ENCODE measurements at regions not wholly inside any gene's neighbourhood (a gene's known extent, or its start where the extent isn't known, plus 50 kb on each side); places are given as distances from the start of the nearest gene placed in this dataset.

- no peaks in the 10 kb centered on the region for H3K27me3 ChIP-seq (replicated peaks; ENCODE audit: insufficient read depth)
- H3K9me3 ChIP-seq = no peaks in the 10 kb centered on the region
- no peaks in the 10 kb centered on the region for H3K4me1 ChIP-seq (replicated peaks)
- H3K27ac ChIP-seq = no peak overlapping the region
- DNase-seq (ENCODE audit: low spot score) = no peak
- intact Hi-C loops (cut with DNase I) = no loop called here
- WGBS = 51% methylated on average over 1 of the region's 1 CpG
- TF ChIP-seq POLR2A (IDR thresholded peaks at IDR 0.05) = no peak
- no peak for TF ChIP-seq CTCF (IDR thresholded peaks at IDR 0.05)
- no peak for TF ChIP-seq POLR2AphosphoS5 (IDR thresholded peaks at IDR 0.05)
- no peak overlapping the region for H3K4me3 ChIP-seq
- no peaks in the 10 kb centered on the region for H3K36me3 ChIP-seq
Observed at GRCh38 chr3:86251781-86252180, 739.2 kb downstream of the VGLL3 start.

- 74% methylated on average over 1 of the region's 1 CpG for WGBS
- H3K4me1 ChIP-seq (replicated peaks) = no peaks in the 10 kb centered on the region
- no peak overlapping the region for H3K4me3 ChIP-seq
- no peak for DNase-seq (ENCODE audit: low spot score)
- intact Hi-C loops (cut with DNase I) = no loop called here
- no peaks in the 10 kb centered on the region for H3K9me3 ChIP-seq
- TF ChIP-seq POLR2A (IDR thresholded peaks at IDR 0.05) (no peak), POLR2AphosphoS5 (IDR thresholded peaks at IDR 0.05) (no peak), CTCF (IDR thresholded peaks at IDR 0.05) (no peak)
- H3K27ac ChIP-seq = no peak overlapping the region
- no peaks in the 10 kb centered on the region for H3K36me3 ChIP-seq
- no peaks in the 10 kb centered on the region for H3K27me3 ChIP-seq (replicated peaks; ENCODE audit: insufficient read depth)
Observed at GRCh38 chr3:86249833-86250232, 741.1 kb downstream of the VGLL3 start.

- no peaks in the 10 kb centered on the region for H3K27me3 ChIP-seq (replicated peaks; ENCODE audit: insufficient read depth)
- no peak for DNase-seq (ENCODE audit: low spot score)
- H3K36me3 ChIP-seq = no peaks in the 10 kb centered on the region
- no peaks in the 10 kb centered on the region for H3K4me1 ChIP-seq (replicated peaks)
- intact Hi-C loops (cut with DNase I) = no loop called here
- H3K4me3 ChIP-seq = no peak overlapping the region
- 23% methylated on average over 1 of the region's 1 CpG for WGBS
- TF ChIP-seq POLR2A (IDR thresholded peaks at IDR 0.05) (no peak), CTCF (IDR thresholded peaks at IDR 0.05) (peak in 1 of 4 experiments; percentile 20)
- no peak overlapping the region for H3K27ac ChIP-seq
- H3K9me3 ChIP-seq = no peaks in the 10 kb centered on the region
Observed at GRCh38 chr3:86245360-86245759, 745.6 kb downstream of the VGLL3 start.

- intact Hi-C loops (cut with DNase I) = no loop called here
- no peak for DNase-seq (ENCODE audit: low spot score)
- no peak for TF ChIP-seq POLR2AphosphoS5 (IDR thresholded peaks at IDR 0.05)
Observed at GRCh38 chr3:86244905-86245304, 746.0 kb downstream of the VGLL3 start.

GRCh38 chr3:86239946-86240345 lies 751.0 kb downstream of the VGLL3 start:
- intact Hi-C loops (cut with DNase I) = no loop called here

More at GRCh38 chr3:86244905-86245304, 746.0 kb downstream of the VGLL3 start:
- no peaks in the 10 kb centered on the region for H3K36me3 ChIP-seq
- no peaks in the 10 kb centered on the region for H3K4me1 ChIP-seq (replicated peaks)
- H3K27ac ChIP-seq = no peak overlapping the region
- H3K4me3 ChIP-seq = no peak overlapping the region
- 32% methylated on average over 3 of the region's 3 CpGs for WGBS
- H3K9me3 ChIP-seq = no peaks in the 10 kb centered on the region
- H3K27me3 ChIP-seq (replicated peaks; ENCODE audit: insufficient read depth) = no peaks in the 10 kb centered on the region

More at GRCh38 chr3:86239946-86240345, 751.0 kb downstream of the VGLL3 start:
- WGBS = 60% methylated on average over 2 of the region's 2 CpGs
- H3K9me3 ChIP-seq = no peaks in the 10 kb centered on the region
- TF ChIP-seq CTCF (IDR thresholded peaks at IDR 0.05) = no peak
- TF ChIP-seq POLR2AphosphoS5 (IDR thresholded peaks at IDR 0.05) = no peak
- TF ChIP-seq POLR2A (IDR thresholded peaks at IDR 0.05) = no peak
- no peaks in the 10 kb centered on the region for H3K27me3 ChIP-seq (replicated peaks; ENCODE audit: insufficient read depth)
- H3K36me3 ChIP-seq = no peaks in the 10 kb centered on the region
- H3K4me3 ChIP-seq = no peak overlapping the region
- DNase-seq (ENCODE audit: low spot score) = no peak
- no peak overlapping the region for H3K27ac ChIP-seq
- H3K4me1 ChIP-seq (replicated peaks) = no peaks in the 10 kb centered on the region
